DOHH2 (cell line): ENCODE measurements at regions not wholly inside any gene's neighbourhood (a gene's known extent, or its start where the extent isn't known, plus 50 kb on each side); places are given as distances from the start of the nearest gene placed in this dataset.

Experiments
- H3F3A ChIP-seq: fragments of 200-600 bp; sonication (generic), shearing (Covaris generic); 2 replicates; pipeline ENCODE4 v1.6.0; 2016; ENCODE audit warnings: antibody characterized with exemption, mild to moderate bottlenecking; ENCODE audit not compliant: control insufficient read depth, insufficient read depth
- H3K27ac ChIP-seq: fragments of 200-600 bp; sonication (generic); 2 replicates; pipeline ENCODE4 v1.5.1; 2014; ENCODE audit warnings: low read depth, mild to moderate bottlenecking, low read length, moderate library complexity
- H3K27me3 ChIP-seq: fragments of 200-600 bp; sonication (generic); 2 replicates; pipeline ENCODE4 v1.6.1; 2014; ENCODE audit warnings: mild to moderate bottlenecking, low read length, mixed read lengths; ENCODE audit not compliant: control insufficient read depth
- H3K36me3 ChIP-seq: fragments of 200-600 bp; sonication (generic); 2 replicates; pipeline ENCODE4 v1.6.1; 2014; ENCODE audit warnings: mild to moderate bottlenecking, low read length, moderate library complexity, mixed read lengths; ENCODE audit not compliant: control insufficient read depth
- H3K4me1 ChIP-seq: fragments of 200-600 bp; sonication (generic); 2 replicates; pipeline ENCODE4 v1.6.1; 2014; ENCODE audit warnings: mild to moderate bottlenecking, low read length, mixed read lengths; ENCODE audit not compliant: control insufficient read depth
- H3K4me2 ChIP-seq: fragments of 200-600 bp; sonication (generic); 2 replicates; pipeline ENCODE4 v1.6.0; 2014; ENCODE audit warnings: mild to moderate bottlenecking, low read length, moderate library complexity
- H3K4me3 ChIP-seq: fragments of 200-600 bp; sonication (generic); 2 replicates; pipeline ENCODE4 v1.5.1; 2014; ENCODE audit warnings: mild to moderate bottlenecking, low read length, mixed read lengths
- H3K79me2 ChIP-seq: fragments of 200-600 bp; sonication (generic); 2 replicates; pipeline ENCODE4 v1.6.1; 2014; ENCODE audit warnings: mild to moderate bottlenecking, low read length, mixed read lengths; ENCODE audit not compliant: control insufficient read depth
- H3K9me2 ChIP-seq: fragments of 200-600 bp; sonication (generic); replicated peaks from 2 replicates; pipeline ENCODE4 v1.6.1; 2014; ENCODE audit warnings: mild to moderate bottlenecking, low read length, mixed read lengths; ENCODE audit not compliant: control insufficient read depth
- H3K9me3 ChIP-seq: fragments of 200-600 bp; sonication (generic); 2 replicates; pipeline ENCODE4 v1.6.1; 2014; ENCODE audit warnings: antibody characterized with exemption, low read length, mixed read lengths; ENCODE audit not compliant: control insufficient read depth, insufficient read depth
- H4K20me1 ChIP-seq: fragments of 200-600 bp; sonication (generic); 2 replicates; pipeline ENCODE4 v1.6.0; 2014; ENCODE audit warnings: low read depth, mild to moderate bottlenecking, antibody characterized with exemption, low read length, moderate library complexity; ENCODE audit not compliant: control insufficient read depth, insufficient read depth
- EZH2phosphoT487 ChIP-seq: fragments of 200-600 bp; sonication (generic); IDR thresholded peaks from 2 replicates; pipeline ENCODE4 v1.6.1; 2017; ENCODE audit warnings: borderline replicate concordance, mild to moderate bottlenecking, antibody characterized with exemption, low read length, moderate library complexity, mixed read lengths
- TF ChIP-seq, protein P1 (sequence below): fragments of 200-600 bp; sonication (generic); IDR thresholded peaks from one replicate; pipeline ENCODE4 v1.5.1; 2014; ENCODE audit warnings: antibody characterized with exemption, mild to moderate bottlenecking, low read depth, low read length; ENCODE audit not compliant: poor library complexity, severe bottlenecking

DNA sequence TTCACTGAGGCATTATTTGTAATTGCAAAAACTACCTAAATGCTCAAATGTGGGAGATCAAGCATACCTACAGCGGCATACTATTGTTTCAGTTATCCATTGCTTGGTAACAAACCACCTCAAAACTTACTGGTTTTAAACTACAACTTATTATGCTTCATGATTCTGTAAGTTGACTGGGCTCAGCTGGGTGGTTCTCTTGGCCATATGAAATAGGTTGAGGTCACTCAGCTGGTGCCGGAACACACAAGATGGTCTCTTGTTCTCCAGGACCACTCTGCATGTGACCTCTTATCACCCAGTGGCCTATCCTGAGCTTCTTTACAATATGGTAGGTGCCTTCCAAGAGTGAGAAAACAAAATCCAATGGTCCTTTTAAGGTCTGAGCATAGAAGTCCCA lies 195.4 kb upstream of the FGGY start:
- no peaks in the 10 kb centered on the region for H4K20me1 ChIP-seq
- no peaks in the 10 kb centered on the region for H3K36me3 ChIP-seq
- H3K9me2 ChIP-seq: no peaks in the 10 kb centered on the region
- no peak for TF ChIP-seq EZH2phosphoT487
- TF ChIP-seq, protein P1, sequence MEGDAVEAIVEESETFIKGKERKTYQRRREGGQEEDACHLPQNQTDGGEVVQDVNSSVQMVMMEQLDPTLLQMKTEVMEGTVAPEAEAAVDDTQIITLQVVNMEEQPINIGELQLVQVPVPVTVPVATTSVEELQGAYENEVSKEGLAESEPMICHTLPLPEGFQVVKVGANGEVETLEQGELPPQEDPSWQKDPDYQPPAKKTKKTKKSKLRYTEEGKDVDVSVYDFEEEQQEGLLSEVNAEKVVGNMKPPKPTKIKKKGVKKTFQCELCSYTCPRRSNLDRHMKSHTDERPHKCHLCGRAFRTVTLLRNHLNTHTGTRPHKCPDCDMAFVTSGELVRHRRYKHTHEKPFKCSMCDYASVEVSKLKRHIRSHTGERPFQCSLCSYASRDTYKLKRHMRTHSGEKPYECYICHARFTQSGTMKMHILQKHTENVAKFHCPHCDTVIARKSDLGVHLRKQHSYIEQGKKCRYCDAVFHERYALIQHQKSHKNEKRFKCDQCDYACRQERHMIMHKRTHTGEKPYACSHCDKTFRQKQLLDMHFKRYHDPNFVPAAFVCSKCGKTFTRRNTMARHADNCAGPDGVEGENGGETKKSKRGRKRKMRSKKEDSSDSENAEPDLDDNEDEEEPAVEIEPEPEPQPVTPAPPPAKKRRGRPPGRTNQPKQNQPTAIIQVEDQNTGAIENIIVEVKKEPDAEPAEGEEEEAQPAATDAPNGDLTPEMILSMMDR: no peak
- no peaks in the 10 kb centered on the region for H3K27me3 ChIP-seq
- no peak overlapping the region for H3K4me3 ChIP-seq
- no peaks in the 10 kb centered on the region for H3K9me3 ChIP-seq
- no peak overlapping the region for H3K4me2 ChIP-seq
- H3K79me2 ChIP-seq: no peaks in the 10 kb centered on the region
- H3F3A ChIP-seq: no peaks in the 10 kb centered on the region
- no peak overlapping the region for H3K27ac ChIP-seq
- no peaks in the 10 kb centered on the region for H3K4me1 ChIP-seq

DNA sequence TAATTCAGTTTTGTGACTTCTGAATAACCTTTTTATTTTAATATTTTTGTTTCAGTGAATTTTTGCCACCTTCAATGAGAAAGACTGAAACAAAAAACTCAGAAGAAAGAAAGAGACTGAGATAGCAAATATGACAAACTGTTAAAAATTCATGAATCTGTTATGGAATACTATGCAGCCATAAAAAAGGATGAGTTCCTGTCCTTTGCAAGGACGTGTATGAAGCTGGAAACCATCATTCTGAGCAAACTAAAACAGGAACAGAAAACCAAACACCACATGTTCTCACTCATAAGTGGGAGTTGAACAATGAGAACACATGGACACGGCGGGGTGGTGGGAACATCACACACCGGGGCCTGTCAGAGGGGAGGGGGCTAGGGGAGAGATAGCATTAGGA lies 193.4 kb upstream of the FGGY start:
- no peaks in the 10 kb centered on the region for H4K20me1 ChIP-seq
- no peaks in the 10 kb centered on the region for H3K4me1 ChIP-seq
- TF ChIP-seq, protein P1: no peak
- TF ChIP-seq EZH2phosphoT487: no peak

DNA sequence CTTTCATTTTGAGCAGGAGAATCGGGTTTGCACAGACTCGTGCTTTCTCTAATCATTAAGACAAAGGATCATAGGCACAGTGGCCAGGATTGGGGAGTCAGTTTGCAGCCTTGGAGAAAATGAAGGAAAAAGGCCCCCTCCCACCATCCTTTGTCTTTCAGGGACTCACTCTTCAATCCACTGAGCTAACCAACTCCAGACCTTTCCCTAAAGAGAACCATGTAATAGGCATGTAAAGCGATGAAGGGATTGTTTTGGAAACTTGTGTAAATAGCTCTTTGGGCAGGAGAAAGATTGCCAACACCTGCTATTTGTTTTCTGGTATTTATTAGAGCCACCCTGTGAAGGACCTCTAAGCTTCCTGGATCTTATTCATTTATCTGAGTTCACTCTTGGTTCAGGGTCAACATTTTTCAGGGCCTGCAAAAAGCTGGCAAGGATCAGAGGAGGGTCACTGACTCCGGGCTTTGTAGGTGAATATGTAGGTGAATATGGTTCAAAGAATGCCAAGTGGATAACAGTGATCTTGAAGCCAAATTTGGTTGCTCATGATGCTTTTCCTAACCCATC lies 192.6 kb upstream of the FGGY start:
- H3K9me2 ChIP-seq: no peaks in the 10 kb centered on the region
- H3K79me2 ChIP-seq: no peaks in the 10 kb centered on the region
- H3K36me3 ChIP-seq: no peaks in the 10 kb centered on the region
- H3F3A ChIP-seq: no peaks in the 10 kb centered on the region
- no peak for TF ChIP-seq EZH2phosphoT487
- TF ChIP-seq, protein P1: no peak
- no peak overlapping the region for H3K4me3 ChIP-seq
- no peaks in the 10 kb centered on the region for H3K4me1 ChIP-seq
- no peaks in the 10 kb centered on the region for H3K27me3 ChIP-seq
- H4K20me1 ChIP-seq: no peaks in the 10 kb centered on the region
- H3K9me3 ChIP-seq: no peaks in the 10 kb centered on the region
- H3K27ac ChIP-seq: no peak overlapping the region
- H3K4me2 ChIP-seq: no peak overlapping the region

More for the DNA sequence above, 193.4 kb upstream of the FGGY start:
- Histone ChIP-seq H3K4me3 (no peak overlapping the region), H3F3A (no peaks in the 10 kb centered on the region), H3K36me3 (no peaks in the 10 kb centered on the region), H3K4me2 (no peak overlapping the region), H3K9me3 (no peaks in the 10 kb centered on the region), H3K9me2 (no peaks in the 10 kb centered on the region), H3K27ac (no peak overlapping the region), H3K79me2 (no peaks in the 10 kb centered on the region), H3K27me3 (no peaks in the 10 kb centered on the region)
